ENCODE measurements at regions not wholly inside any gene's neighbourhood (a gene's known extent, or its start where the extent isn't known, plus 50 kb on each side); places are given as distances from the start of the nearest gene placed in this dataset.

GRCh38 chr5:130514984-130515690, 610.9 kb downstream of the CHSY3 start:
- TF ChIP-seq CTCF (conservative IDR thresholded peaks at IDR 0.05) (no peak), ZFX (IDR thresholded peaks at IDR 0.05) (no peak)
